OCI-LY7 (cell line): ENCODE measurements at regions not wholly inside any gene's neighbourhood (a gene's known extent, or its start where the extent isn't known, plus 50 kb on each side); places are given as distances from the start of the nearest gene placed in this dataset.

Experiments
- BruUV-seq: library from RNA; stranded (reverse); fragments of 400-500 nt; replicated peaks from 2 replicates; lab custom pipeline; 2021; lab: Mats Ljungman, UMichigan
- CTCF ChIA-PET: fragments of 300-600 bp; sonication (Branson Sonifier 250); formaldehyde crosslinking; loops from one replicate; lab custom pipeline; 2022; ENCODE audit warnings: antibody characterized with exemption; ENCODE audit not compliant: unreplicated experiment; lab: Charles Lee
- POLR2A ChIA-PET: fragments of 300-600 bp; sonication (Branson Sonifier 250); formaldehyde crosslinking; loops from one replicate; lab custom pipeline; 2022; ENCODE audit warnings: antibody characterized with exemption; lab: Charles Lee
- DNase-seq: peaks from one replicate; pipeline ENCODE4 v3.0.0-alpha.2; 2015; ENCODE audit warnings: low spot score
- H2AFZ ChIP-seq: fragments of 200-600 bp; sonication (generic), shearing (Covaris generic); 2 replicates; pipeline ENCODE4 v1.6.1; 2014; ENCODE audit warnings: mild to moderate bottlenecking, antibody characterized with exemption, low read length, moderate library complexity
- H3K27ac ChIP-seq: fragments of 200-600 bp; sonication (generic); 2 replicates; pipeline ENCODE4 v1.5.1; 2014; ENCODE audit warnings: mixed run types, low read depth, mild to moderate bottlenecking, moderate library complexity, low read length, inconsistent platforms; ENCODE audit not compliant: poor library complexity, severe bottlenecking
- H3K36me3 ChIP-seq: fragments of 200-600 bp; sonication (generic); 2 replicates; pipeline ENCODE4 v1.6.1; 2014; ENCODE audit warnings: mild to moderate bottlenecking, antibody characterized with exemption, low read length, moderate library complexity, mixed read lengths; ENCODE audit not compliant: insufficient read depth
- H3K4me1 ChIP-seq: fragments of 200-600 bp; sonication (generic); 2 replicates; pipeline ENCODE4 v1.5.1; 2014; ENCODE audit warnings: mild to moderate bottlenecking, low read length; ENCODE audit not compliant: insufficient read depth, poor library complexity, severe bottlenecking
- H3K4me2 ChIP-seq: fragments of 200-600 bp; sonication (generic); 2 replicates; pipeline ENCODE4 v1.6.1; 2014; ENCODE audit warnings: mild to moderate bottlenecking, low read length
- H3K4me3 ChIP-seq: fragments of 200-600 bp; sonication (generic); 2 replicates; pipeline ENCODE4 v1.5.1; 2014; ENCODE audit warnings: mild to moderate bottlenecking, low read depth, low read length; ENCODE audit not compliant: poor library complexity, severe bottlenecking
- H3K79me2 ChIP-seq: fragments of 200-600 bp; sonication (generic); 2 replicates; pipeline ENCODE4 v1.6.1; 2016; ENCODE audit warnings: low read depth, mild to moderate bottlenecking, low read length, moderate library complexity, mixed read lengths; ENCODE audit not compliant: insufficient read depth
- H3K9me2 ChIP-seq: fragments of 200-600 bp; sonication (generic); 2 replicates; pipeline ENCODE4 v1.6.1; 2016; ENCODE audit warnings: mild to moderate bottlenecking, low read length, mixed read lengths; ENCODE audit not compliant: insufficient read depth
- H3K9me3 ChIP-seq: fragments of 200-600 bp; sonication (generic); 2 replicates; pipeline ENCODE4 v1.6.1; 2014; ENCODE audit warnings: mild to moderate bottlenecking, mixed run types, low read length, mixed read lengths
- H4K20me1 ChIP-seq: fragments of 200-600 bp; sonication (generic); 2 replicates; pipeline ENCODE4 v1.6.1; 2014; ENCODE audit warnings: mild to moderate bottlenecking, antibody characterized with exemption, low read length, moderate library complexity, mixed read lengths; ENCODE audit not compliant: insufficient read depth
- EZH2phosphoT487 ChIP-seq: fragments of 200-600 bp; sonication (generic); IDR thresholded peaks from 2 replicates; pipeline ENCODE4 v1.6.1; 2018; ENCODE audit warnings: low read depth, borderline replicate concordance, mild to moderate bottlenecking, mixed run types, antibody characterized with exemption, low read length, moderate library complexity, mixed read lengths
- intact Hi-C: fragments of 100-400 bp; cut with micrococcal nuclease; formaldehyde crosslinking; loops from one replicate; pipeline ENCODE4 v1.10.0; 2022; ENCODE audit not compliant: unreplicated experiment
- TF ChIP-seq, protein P1 (sequence below): fragments of 200-600 bp; sonication (generic); conservative IDR thresholded peaks from 2 replicates; pipeline ENCODE4 v1.5.1; 2014; ENCODE audit warnings: mild to moderate bottlenecking, antibody characterized with exemption, low read length, moderate library complexity, mixed read lengths

DNA sequence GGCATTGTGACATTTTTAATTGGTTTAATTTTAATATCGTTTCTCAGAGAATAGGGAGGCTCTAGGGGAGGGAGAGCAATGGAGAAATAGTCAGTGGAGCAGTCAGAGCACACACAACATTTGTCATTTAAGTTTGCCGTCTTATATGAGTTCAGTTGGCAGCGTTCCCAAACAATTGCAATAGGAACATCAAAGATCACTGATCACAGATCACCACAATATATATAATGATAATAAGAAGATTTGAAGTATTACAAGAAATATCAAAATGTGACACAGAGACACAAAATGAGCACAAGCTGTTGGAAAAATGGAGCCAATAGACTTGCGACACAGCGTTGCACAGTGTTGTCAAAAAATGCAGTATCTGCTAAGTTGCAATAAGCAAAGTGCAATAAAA, 303.7 kb downstream of the CDH19 start:
- POLR2A ChIA-PET = no interaction called here
- no TSS peak for BruUV-seq
- CTCF ChIA-PET = no interaction called here

DNA sequence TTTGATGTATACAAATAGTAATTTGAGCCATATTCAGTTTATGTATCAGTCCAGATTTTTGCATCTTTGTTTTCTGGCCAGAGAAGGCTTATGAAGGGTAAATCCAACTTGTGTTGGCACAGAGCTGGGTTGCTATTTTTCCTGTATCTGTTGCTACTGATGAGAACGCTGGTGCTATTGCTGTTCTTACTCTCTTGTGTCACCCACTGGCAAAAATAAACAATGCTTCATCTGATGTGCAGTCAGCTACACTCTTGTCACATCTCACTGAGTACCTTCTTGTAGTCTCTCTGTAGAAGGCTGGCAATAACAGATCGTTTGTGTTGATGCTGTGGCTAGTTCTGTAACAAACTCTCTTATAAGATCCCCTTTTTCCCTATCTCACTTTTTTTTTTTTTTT, 323.4 kb downstream of the CDH19 start:
- no peak for DNase-seq
- BruUV-seq = no TSS peak
- no peak for TF ChIP-seq EZH2phosphoT487
- TF ChIP-seq, protein P1, sequence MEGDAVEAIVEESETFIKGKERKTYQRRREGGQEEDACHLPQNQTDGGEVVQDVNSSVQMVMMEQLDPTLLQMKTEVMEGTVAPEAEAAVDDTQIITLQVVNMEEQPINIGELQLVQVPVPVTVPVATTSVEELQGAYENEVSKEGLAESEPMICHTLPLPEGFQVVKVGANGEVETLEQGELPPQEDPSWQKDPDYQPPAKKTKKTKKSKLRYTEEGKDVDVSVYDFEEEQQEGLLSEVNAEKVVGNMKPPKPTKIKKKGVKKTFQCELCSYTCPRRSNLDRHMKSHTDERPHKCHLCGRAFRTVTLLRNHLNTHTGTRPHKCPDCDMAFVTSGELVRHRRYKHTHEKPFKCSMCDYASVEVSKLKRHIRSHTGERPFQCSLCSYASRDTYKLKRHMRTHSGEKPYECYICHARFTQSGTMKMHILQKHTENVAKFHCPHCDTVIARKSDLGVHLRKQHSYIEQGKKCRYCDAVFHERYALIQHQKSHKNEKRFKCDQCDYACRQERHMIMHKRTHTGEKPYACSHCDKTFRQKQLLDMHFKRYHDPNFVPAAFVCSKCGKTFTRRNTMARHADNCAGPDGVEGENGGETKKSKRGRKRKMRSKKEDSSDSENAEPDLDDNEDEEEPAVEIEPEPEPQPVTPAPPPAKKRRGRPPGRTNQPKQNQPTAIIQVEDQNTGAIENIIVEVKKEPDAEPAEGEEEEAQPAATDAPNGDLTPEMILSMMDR = no peak

More for the DNA sequence above, 303.7 kb downstream of the CDH19 start:
- H2AFZ ChIP-seq = no peak overlapping the region
- TF ChIP-seq, protein P1 = no peak
- no peak for TF ChIP-seq EZH2phosphoT487
- H3K27ac ChIP-seq = no peak overlapping the region
- intact Hi-C loops = no loop called here
- H4K20me1 ChIP-seq = no peaks in the 10 kb centered on the region
- H3K4me3 ChIP-seq = no peak overlapping the region
- H3K9me2 ChIP-seq = no peaks in the 10 kb centered on the region
- no peak overlapping the region for H3K4me2 ChIP-seq
- H3K36me3 ChIP-seq = no peaks in the 10 kb centered on the region
- no peak for DNase-seq
- H3K9me3 ChIP-seq = no peaks in the 10 kb centered on the region
- no peaks in the 10 kb centered on the region for H3K4me1 ChIP-seq
- H3K79me2 ChIP-seq = no peaks in the 10 kb centered on the region

DNA sequence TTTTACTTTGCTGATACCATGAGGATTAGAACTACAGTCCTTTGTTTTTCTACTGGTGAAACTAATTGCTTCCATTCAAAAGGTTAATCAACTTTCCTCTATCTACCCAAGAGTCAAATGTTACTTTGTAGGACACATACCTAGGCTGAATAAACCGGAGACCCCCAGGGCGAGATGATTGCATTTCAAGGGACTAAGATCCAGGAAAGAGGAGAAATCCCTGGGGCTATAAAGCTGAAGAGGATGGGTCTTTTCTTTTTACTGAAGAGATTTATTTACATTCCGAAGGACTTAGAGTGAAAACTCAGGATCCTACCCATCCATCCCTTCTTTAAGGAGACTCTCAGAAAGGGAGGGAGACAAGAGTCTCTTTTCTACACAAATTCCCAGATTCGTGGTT, 331.9 kb downstream of the CDH19 start:
- ChIA-PET CTCF (no interaction called here), POLR2A (no interaction called here)
- Histone ChIP-seq H3K36me3 (no peaks in the 10 kb centered on the region), H3K79me2 (no peaks in the 10 kb centered on the region), H3K27ac (no peak overlapping the region), H3K4me2 (no peak overlapping the region), H3K9me3 (no peaks in the 10 kb centered on the region), H2AFZ (no peak overlapping the region), H3K4me1 (no peaks in the 10 kb centered on the region), H3K4me3 (no peak overlapping the region), H3K9me2 (no peaks in the 10 kb centered on the region), H4K20me1 (no peaks in the 10 kb centered on the region)
- no peak for DNase-seq
- TF ChIP-seq, protein P1 = no peak
- no peak for TF ChIP-seq EZH2phosphoT487
- BruUV-seq = no TSS peak
- intact Hi-C loops = no loop called here

More for the DNA sequence above, 323.4 kb downstream of the CDH19 start:
- no peaks in the 10 kb centered on the region for H3K9me2 ChIP-seq
- CTCF ChIA-PET = no interaction called here
- H3K4me1 ChIP-seq = no peaks in the 10 kb centered on the region
- H3K4me3 ChIP-seq = no peak overlapping the region
- POLR2A ChIA-PET = no interaction called here
- no peak overlapping the region for H3K4me2 ChIP-seq
- no peak overlapping the region for H2AFZ ChIP-seq
- no peaks in the 10 kb centered on the region for H3K79me2 ChIP-seq
- H4K20me1 ChIP-seq = no peaks in the 10 kb centered on the region
- no peaks in the 10 kb centered on the region for H3K9me3 ChIP-seq
- H3K36me3 ChIP-seq = no peaks in the 10 kb centered on the region
- H3K27ac ChIP-seq = no peak overlapping the region
- intact Hi-C loops = no loop called here
